GM21619 (cell line): ENCODE measurements at regions not wholly inside any gene's neighbourhood (a gene's known extent, or its start where the extent isn't known, plus 50 kb on each side); places are given as distances from the start of the nearest gene placed in this dataset.

Experiments
- ATAC-seq: cut with Tn5 transposase; IDR thresholded peaks from one replicate; pipeline ENCODE4 v1.9.1; 2021; ENCODE audit not compliant: unreplicated experiment

DNA sequence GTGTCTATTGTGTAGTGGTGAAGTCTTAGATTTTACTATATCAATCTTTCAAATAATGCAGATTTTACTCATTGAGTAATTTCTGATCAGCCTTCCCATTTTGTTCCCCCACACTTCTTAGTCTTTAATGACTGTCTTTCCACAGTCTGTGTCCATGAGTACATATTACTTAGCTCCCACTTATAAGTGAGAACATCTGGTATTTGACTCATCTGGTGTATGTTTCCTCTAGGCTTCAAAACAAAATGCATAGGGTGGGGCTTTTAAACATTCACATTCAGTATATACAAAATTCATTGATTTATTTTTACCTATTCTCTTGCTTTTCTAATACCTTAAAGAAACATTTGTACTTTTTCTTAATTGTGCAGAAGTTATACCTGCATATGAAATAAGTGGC lies 513.0 kb downstream of the MTRR start:
- no peak for ATAC-seq

DNA sequence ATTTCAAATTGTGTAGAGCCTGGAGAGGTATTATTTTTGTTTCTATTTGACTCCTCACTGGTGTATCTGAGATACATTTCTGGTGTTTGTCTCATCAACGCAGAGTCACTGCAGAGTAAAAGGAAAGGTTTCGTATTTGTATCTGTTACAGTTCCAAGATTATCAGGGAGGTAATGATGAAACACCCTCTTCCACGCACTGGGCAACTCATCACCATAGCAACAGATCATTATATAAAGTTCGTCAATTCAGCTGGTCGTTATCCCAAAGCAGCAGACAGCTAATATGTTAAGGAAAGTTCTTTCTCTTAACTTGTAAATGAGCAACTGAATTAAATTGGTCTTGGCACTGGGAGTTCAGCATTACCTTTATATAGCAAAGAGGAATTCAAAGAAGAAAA lies 513.5 kb downstream of the MTRR start:
- no peak for ATAC-seq

DNA sequence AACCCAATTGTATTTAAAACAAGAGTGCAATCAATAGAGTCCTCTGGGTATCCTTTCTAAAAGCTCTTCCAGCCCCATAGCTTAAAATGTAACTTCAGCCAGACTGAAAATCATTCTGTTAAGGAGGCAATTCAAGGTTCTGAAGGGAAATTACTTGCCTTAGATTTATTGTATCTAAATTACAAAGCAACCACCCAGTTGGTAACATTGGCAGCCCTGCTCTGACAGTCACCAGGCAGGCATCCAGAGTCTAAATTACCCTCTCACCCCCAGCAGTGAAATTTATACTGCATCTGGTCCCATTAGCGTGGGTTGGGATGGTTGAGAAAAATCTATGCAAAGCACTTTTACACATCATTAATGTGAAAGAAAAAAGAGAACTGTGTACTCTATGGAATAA lies 514.7 kb downstream of the MTRR start:
- ATAC-seq, result no peak

DNA sequence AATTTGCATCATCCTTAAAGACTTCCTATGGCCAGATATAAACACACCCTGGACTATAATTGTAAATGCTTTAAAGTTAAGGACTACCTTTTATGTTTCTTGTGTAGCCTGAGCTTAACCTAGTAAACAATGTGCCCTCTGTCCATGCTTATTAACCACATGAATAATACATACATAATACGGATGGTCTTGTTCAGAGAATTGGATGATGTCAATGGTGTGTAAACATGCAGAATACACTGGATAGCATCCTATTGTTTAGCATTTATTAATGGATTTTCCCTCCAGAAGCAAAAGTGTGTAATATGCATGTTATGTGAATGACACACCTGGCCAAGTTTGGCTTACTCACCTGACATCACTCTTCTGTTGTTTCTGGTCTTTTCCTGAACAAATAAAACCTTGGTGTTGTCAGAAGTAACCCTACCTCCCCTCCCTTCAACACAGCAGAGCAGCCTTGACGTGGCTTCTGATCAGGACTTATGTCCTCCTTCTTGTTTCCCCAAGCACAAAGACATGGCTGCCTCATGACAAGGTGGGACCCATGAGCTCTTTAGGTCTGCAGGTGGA lies 517.9 kb downstream of the MTRR start:
- no peak for ATAC-seq

DNA sequence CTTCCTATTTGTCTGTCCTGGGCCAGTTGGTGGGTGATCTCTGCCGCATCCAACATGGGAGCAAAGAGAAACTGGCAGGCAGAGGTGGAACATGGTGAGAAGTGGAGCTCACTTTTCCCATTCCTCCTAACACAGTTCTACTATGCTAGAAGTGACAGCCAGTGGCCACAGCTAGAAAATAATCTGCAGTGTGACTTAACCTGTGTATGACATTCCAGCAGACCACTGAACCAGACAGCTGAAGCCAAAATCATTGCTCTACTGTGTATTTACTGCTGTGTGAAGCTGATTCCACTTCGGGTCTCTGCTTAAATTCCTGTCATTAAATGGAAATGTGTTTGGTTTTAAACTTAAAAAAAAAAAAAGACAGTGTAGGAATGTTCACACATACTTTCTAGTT lies 523.0 kb downstream of the MTRR start:
- no peak for ATAC-seq

DNA sequence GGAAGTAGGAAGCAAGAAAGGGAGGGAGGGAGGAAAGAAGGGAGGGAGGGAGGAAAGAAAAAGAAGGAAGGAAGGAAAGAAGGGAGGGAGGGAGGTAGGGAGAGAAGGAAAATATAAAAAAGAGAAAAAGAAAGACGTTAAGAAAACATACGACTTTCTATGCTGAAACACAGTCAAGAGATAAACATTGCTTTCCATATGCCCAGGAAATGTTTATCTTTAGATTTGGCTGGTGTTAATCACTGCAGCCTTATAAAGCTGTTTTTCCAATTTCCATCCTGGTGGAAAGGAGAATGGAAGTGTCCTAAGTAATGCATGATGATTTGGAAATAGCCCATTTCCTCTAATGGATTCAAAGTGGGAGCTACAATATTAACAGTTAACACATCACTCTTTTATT lies 524.3 kb downstream of the MTRR start:
- no peak for ATAC-seq

DNA sequence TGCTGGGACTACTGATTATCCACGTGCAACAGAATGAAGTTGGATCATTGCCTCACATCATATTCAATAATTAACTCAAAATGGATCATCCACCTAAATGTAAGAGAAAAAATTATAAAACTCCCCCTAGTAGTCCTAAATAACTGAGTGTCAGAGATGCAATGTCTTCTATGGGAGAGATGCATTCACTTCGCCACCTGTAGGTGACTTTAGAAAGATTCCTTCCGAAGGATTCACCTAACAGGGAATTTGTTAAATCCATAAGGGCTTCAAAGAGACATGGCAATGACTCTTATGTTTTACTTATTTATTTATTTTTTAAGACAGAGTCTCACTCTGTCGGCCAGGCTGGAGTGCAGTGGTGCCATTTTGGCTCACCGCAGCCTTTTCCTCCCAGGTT lies 526.0 kb downstream of the MTRR start:
- ATAC-seq, result no peak

DNA sequence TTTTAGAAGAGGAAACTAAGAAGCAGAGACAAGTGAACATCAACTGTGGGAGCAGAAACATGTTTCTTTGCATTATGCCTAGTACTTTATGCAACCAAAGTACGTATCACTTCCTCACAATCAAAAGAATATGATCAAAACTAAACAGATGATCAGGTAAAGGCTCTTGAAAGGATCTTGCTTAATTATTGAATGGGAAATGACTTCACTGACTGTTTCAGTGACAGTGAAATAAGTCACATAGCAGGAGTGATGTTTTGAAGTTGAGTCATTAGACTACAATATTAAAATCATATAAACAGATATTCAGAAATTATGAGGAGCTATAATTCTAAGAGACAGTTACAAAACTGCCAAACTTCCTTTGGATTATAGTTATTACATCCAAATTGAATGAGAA lies 527.3 kb downstream of the MTRR start:
- ATAC-seq, result no peak

DNA sequence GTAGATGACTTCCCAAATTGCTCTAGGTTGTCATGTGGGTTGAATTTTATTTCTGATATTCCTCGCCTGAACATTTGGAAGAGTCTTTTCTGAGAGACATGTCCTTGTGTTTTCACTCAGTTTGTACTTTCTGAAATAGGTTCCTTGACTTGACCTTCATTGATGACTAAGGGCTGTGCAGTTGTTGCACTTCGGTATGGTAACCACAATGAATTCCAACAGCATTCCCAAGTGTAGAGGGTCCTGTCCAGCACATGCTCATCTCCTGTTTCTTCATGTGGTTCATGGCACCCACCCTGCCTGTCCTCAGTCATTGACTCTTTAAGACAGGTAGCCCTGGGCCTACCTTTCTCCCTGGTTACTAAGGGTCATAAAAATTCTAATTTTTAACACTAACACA lies 527.8 kb downstream of the MTRR start:
- ATAC-seq, result no peak

DNA sequence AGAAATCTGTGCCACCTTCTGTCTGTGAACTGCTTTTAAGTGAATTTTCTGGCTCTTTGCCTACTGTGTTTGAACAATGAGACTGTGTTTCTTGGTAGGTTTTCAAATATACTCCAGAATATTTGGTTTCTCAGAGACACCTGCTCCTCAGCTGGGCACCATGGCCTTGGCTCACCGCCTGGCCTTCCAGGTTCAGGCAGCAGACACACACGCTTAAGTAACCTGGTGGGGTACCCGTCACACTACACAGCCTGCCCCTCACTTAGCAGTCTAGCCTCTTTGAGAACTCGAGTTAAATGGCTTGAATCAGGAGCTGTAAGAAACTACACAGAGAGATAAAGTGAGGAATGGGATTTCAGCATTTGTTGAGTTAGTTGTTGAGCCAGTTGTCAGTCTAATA lies 530.5 kb downstream of the MTRR start:
- ATAC-seq, result no peak

DNA sequence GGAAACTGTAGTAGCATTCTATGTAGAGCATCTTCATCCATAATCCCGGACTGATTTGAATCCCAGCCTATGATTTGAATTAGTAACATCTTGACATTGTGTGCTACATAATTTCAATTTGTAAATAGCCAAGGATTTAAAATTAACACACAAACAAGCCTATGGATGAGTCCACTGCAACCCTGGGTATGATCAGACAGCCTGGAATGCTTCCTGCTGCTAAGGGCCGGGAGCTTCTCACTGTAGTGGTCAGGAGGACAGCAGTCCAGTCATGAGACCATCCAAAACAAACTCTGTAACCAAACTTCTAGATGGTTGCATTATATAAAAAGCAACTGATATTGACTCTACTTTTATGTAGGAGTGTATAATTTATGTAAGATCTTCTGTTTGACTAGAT lies 539.3 kb downstream of the MTRR start:
- ATAC-seq, result no peak

DNA sequence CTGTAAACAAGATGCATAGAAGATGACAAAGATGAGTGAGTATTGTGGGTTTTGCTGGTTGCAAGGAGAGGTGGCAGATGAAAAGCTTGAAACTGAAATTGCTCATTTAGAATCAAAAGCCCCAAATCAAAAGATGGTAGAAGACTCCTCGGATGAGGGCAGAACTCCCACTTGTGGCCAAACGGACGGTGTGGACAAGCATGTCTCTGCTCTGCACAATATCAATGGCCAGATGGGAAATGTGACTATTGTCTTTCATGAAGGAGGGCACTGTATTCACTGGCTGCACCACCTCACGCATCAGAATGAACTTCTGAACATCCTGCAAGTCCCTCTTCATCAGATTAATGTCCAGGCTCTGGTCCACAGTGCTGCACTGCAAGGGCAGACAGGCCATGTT lies 541.7 kb downstream of the MTRR start:
- ATAC-seq, result no peak

DNA sequence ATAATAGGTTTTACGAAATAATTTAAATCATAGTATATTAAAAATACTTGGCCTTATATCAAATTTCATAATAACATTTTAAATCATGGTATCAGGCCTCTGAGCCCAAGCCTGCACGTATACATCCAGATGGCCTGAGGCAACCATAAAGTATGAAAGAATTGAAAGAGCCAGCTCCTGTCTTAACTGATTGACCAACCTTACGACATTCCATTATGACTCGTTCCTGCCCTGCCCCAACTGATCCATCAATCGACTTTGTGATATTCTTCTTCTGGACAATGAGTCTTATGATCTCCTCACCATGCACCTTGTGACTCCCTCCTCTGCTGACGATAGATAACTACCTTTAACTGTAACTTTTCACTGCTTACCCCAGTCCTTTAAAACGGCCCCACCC lies 545.0 kb downstream of the MTRR start:
- ATAC-seq, result no peak

DNA sequence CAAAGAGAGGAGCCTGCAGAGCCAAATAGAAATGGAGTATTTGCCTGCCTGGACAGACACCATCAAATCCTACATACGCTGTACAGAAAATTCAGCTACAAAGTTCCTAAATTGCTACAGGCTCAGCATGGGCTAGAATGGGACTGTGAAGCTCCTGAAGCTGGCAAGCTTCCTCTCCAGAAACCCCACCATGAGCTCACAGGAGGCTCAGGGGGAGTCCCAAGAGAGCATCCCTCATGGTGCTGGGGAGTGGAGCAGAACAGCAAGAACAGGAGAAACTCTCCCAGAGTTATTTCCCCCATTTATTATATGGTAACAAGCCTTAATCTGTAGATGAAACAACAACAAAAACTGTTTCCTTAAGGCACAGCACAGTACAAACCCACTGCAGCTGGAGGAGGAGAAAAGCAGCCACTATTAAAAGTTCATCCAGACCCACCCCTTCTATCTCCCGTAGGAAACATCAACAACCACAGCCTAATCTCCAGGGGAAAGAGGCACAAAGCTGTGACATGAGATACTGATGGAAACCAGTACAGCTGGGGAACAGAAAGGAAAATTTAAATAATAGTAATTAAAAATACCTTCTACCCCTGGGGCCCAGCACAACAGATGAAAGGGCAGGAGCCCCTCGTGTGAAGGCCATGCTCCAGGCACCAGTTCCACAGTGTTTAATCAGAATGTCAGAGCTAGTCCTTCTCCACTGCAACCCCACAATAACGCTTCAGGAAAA lies 548.5 kb downstream of the MTRR start:
- ATAC-seq, result no peak

DNA sequence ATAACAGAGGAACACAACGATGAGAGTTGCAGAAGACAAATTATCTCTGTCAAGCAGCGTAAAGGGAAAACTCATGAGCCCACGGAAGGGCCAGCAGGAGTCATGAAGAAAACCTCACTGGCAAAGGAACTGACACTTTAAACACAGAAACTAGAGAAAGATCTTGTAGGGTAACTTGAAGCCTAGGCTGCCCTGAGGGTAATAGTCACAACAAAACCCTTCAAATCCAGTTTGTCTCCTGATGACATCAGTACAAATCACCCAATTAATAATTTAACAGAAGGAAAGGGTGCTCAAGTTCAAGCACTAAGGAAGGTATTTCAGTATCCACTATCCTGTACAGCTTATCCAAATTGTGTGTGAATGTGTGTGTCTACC lies 549.1 kb downstream of the MTRR start:
- ATAC-seq, result no peak

DNA sequence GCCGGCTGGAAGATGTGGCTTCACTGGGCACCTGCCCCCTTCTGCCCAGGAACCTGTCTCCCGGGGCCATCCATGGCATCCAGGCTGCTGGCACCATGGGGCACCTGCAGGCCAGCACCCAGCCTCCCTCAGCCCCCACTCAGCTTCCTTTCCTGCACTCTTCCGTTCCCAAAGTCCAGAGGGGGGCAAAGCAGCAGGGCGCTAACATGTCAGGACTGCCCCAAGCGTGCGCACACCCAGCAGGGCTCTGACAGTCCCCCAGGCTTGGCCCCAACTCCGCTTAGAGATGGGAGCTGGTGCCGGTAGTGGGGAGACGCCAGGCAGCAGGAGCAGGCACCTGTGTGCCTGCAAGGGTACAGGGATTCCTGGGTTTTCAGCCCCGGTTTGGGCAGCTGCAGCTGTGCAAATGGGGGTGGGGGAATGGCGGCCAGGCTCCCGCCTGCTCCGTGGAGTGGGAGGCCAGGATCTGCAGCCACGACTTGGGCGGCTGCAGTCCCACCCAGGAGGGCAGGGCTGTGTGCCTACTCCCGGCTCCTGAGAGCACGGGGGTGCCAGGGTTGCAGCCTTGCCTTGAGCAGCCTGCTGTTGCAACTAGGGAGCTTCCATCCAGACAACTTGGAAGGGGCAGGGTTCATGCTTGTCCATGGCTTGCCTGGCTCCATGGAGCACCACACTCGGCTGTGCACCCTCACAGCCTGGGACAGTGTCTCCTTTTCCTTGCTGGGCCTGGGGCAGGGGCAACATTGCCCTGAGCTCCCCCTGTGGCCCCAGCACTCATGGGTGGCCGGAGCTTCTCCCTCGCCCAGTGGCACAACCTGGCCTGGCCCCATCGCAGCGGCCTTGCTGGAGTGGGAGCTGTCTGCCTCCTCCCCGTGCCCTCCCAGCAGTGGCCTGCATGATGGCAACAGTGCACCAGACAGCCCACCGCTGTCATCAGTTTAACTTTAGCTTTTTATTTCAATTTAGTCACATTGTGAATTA lies 561.1 kb downstream of the MTRR start:
- ATAC-seq, result no peak

DNA sequence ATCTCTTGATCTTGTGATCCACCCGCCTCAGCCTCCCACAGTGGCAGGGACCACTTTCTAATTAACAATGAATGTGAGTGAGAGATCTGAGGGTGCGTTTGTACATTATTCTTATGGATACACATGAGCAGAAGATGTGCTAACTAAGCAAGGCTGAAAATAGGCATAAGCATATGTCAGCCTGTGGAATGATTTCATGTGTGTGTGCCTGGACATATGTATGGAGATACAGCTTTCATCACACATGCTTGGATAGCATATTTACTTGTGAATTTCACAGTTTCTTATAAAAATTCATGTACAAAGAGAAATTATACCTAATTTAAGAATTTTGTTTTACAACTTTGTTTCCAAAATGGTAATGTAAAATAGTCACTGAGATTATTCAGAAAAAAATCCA lies 565.6 kb downstream of the MTRR start:
- ATAC-seq, result no peak

DNA sequence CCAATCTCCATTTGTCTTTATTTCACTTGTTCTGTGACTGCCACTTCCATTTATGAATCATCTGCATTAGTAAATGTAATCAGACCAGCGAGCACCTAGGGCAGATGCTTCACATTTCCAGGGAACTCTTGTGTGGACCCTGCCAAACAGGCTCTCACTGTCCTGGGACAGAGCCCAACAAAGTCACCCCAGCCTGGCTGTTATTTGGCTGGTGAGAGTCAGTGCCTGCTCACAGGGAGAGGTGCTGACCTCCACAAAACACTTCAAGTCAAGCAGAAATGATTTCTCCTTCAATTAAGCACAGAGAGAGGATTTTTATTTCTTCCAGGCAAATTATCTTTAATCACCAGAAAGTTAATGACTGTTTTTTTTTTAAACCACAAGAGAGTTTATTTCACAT lies 568.0 kb downstream of the MTRR start:
- ATAC-seq, result no peak

DNA sequence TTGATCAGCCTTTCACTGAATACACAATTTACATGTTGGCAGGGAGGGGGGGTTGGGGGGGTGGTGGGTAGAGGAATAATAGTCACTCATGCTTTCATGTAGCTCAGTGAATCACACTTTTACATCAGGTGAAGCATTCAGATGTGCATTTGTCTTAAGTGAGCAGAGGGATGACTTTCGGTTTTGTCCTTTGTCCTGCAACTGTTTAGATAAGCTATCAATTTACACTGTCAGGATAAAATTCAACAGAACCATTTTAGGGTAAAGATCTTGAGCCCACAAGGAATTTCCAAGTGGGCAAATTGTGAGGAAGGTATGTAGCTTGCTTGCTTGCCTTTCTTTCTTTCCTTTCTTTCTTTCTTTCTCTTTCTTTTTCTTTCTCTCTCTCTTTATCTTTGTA lies 576.2 kb downstream of the MTRR start:
- ATAC-seq, result no peak

DNA sequence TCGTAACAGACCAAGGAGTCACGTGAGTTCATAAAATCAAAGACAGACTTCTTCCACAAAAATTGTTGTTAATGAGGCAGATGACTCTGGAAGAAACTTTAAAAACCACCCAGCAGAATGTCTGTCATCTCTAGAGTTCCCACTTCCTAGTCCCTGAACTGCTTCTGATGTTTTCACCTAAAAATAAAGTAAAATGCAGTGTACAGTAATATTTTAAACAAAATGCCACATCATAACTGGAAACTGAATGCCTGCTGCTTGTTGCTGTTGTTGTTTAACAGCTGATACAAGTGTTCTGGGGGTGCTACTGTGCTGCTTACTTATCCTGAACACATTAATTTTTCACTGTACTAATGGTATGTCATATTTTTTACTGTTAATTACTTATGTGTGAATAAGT lies 577.2 kb downstream of the MTRR start:
- ATAC-seq, result no peak

DNA sequence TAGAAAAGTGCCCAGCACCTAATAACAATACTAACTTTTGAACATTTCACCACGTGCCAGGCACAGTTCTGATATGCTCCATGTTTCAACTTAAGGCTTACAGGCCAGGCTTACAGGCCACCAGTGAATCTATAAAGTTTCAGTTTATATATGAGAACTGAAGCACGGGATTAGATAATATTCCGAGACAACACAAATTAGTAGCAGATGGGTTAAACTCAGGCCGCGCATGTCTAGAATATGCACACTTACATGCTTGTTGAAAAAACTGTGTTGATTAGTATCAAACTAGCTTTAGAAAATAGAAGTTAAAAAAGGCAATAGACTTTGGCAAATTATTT lies 587.9 kb downstream of the MTRR start:
- no peak for ATAC-seq
